HCT116 (cell line): ENCODE measurements at regions not wholly inside any gene's neighbourhood (a gene's known extent, or its start where the extent isn't known, plus 50 kb on each side); places are given as distances from the start of the nearest gene placed in this dataset.

Experiments used
- ATAC-seq: fragments of 200-7000 bp; cut with Tn5 transposase; 2 replicates; pipeline ENCODE4 v1.9.1; 2020; ENCODE audit warnings: mild to moderate bottlenecking, moderate library complexity
- BruUV-seq: library from RNA; stranded (reverse); fragments of 400-500 nt; replicated peaks from 2 replicates; lab custom pipeline; 2021; lab: Mats Ljungman, UMichigan
- CTCF ChIA-PET: fragments of 300-600 bp; sonication (Branson Sonifier 250); formaldehyde crosslinking; loops from one replicate; lab custom pipeline; 2021; ENCODE audit warnings: antibody characterized with exemption; lab: Charles Lee
- POLR2A ChIA-PET: fragments of 300-600, 350-600 bp; sonication (Branson Sonifier 250); formaldehyde crosslinking; loops from one replicate; lab custom pipeline; 2021; ENCODE audit warnings: antibody characterized with exemption; lab: Charles Lee
- RAD21 ChIA-PET, 2 experiments: fragments of 300-600 bp; sonication (Branson Sonifier 250); formaldehyde crosslinking; loops; one replicate each; lab custom pipeline; 2023; ENCODE audit warnings: low total read pairs in 2 of 2; ENCODE audit not compliant: uncharacterized antibody in 2 of 2, unreplicated experiment in 2 of 2, low non-redundant PET in 1 of 2; lab: Charles Lee
- DNase-seq: peaks from one replicate; pipeline ENCODE4 v3.0.0-alpha.2; 2010; ENCODE audit warnings: low read depth, low spot score
- H2AFZ ChIP-seq: fragments of 200-600 bp; shearing (Covaris generic), sonication (generic); 2 replicates; pipeline ENCODE4 v1.6.1; 2017; ENCODE audit warnings: low read depth, mixed run types, mixed read lengths, antibody characterized with exemption, low read length; ENCODE audit not compliant: poor library complexity, severe bottlenecking
- H3K27ac ChIP-seq: 2 replicates; pipeline ENCODE4 v1.5.1; 2012; ENCODE audit warnings: low read depth, low read length
- H3K27me3 ChIP-seq: fragments of 200-600 bp; sonication (generic); 2 replicates; pipeline ENCODE4 v1.6.1; 2016; ENCODE audit warnings: mixed run types, low read length, mixed read lengths; ENCODE audit not compliant: insufficient read depth
- H3K36me3 ChIP-seq, 2 experiments: fragments of 200-500 bp in 1 of 2; fragments of 200-600 bp in 1 of 2; sonication (Bioruptor generic) in 1 of 2; sonication (generic) in 1 of 2; 2 replicates each; pipeline versions ENCODE4 v1.5.1 to v1.6.1; 2014 to 2016; ENCODE audit warnings: low read length in 2 of 2, inconsistent platforms in 1 of 2, mixed read lengths in 1 of 2, mixed run types in 1 of 2; ENCODE audit not compliant: insufficient read depth in 2 of 2, control insufficient read depth in 1 of 2
- H3K4me1 ChIP-seq, 2 experiments: fragments of 200-600 bp in 1 of 2; sonication (generic) in 1 of 2; 2 replicates each; pipeline versions ENCODE4 v1.5.1 to v1.6.1; 2012 to 2017; ENCODE audit warnings: low read length in 2 of 2, inconsistent platforms in 1 of 2, mild to moderate bottlenecking in 1 of 2, mixed read lengths in 1 of 2, mixed run types in 1 of 2, moderate library complexity in 1 of 2; ENCODE audit not compliant: insufficient read depth in 2 of 2, control insufficient read depth in 1 of 2
- H3K4me2 ChIP-seq: fragments of 200-600 bp; sonication (generic); 2 replicates; pipeline ENCODE4 v1.6.1; 2017; ENCODE audit warnings: mixed run types, low read length, mixed read lengths
- H3K4me3 ChIP-seq, 2 experiments: fragments of 200-600 bp in 1 of 2; sonication (generic) in 1 of 2; replicated peaks in 1 of 2; 2 replicates each; pipeline ENCODE4 v1.5.1; 2011 to 2016; ENCODE audit warnings: low read length in 2 of 2, control low read depth in 1 of 2, low read depth in 1 of 2, mild to moderate bottlenecking in 1 of 2, mixed read lengths in 1 of 2, mixed run types in 1 of 2
- H3K79me2 ChIP-seq: fragments of 200-600 bp; sonication (generic); 2 replicates; pipeline ENCODE4 v1.6.1; 2017; ENCODE audit warnings: mild to moderate bottlenecking, mixed run types, low read length, moderate library complexity, mixed read lengths; ENCODE audit not compliant: insufficient read depth
- H3K9ac ChIP-seq: fragments of 200-600 bp; sonication (generic); 2 replicates; pipeline ENCODE4 v1.6.1; 2016; ENCODE audit warnings: low read length, mixed read lengths
- H3K9me2 ChIP-seq: fragments of 200-600 bp; sonication (generic), shearing (Covaris generic); 2 replicates; pipeline ENCODE4 v1.6.1; 2017; ENCODE audit warnings: mixed run types, mild to moderate bottlenecking, moderate library complexity; ENCODE audit not compliant: insufficient read depth
- H3K9me3 ChIP-seq, 2 experiments: fragments of 200-500 bp in 1 of 2; fragments of 200-600 bp in 1 of 2; sonication (Bioruptor generic) in 1 of 2; sonication (generic) in 1 of 2; 2 replicates each; pipeline ENCODE4 v1.6.1; 2014 to 2017; ENCODE audit warnings: low read length in 2 of 2, mixed read lengths in 2 of 2, inconsistent platforms in 1 of 2, low read depth in 1 of 2, mild to moderate bottlenecking in 1 of 2, mixed run types in 1 of 2, moderate library complexity in 1 of 2; ENCODE audit not compliant: control insufficient read depth in 1 of 2, insufficient read depth in 1 of 2
- H4K20me1 ChIP-seq: fragments of 200-600 bp; sonication (generic), shearing (Covaris generic); 2 replicates; pipeline ENCODE4 v1.6.1; 2017; ENCODE audit warnings: mixed run types, mild to moderate bottlenecking, moderate library complexity; ENCODE audit not compliant: insufficient read depth
- CBX3 ChIP-seq: IDR thresholded peaks from 2 replicates; pipeline ENCODE4 v1.6.1; 2012; ENCODE audit warnings: low read depth
- CEBPB ChIP-seq: IDR thresholded peaks from 2 replicates; pipeline ENCODE4 v1.6.1; 2012; ENCODE audit warnings: low read depth
- EGR1 ChIP-seq: IDR thresholded peaks from 2 replicates; pipeline ENCODE4 v1.6.1; 2012; ENCODE audit warnings: low read depth
- ELF1 ChIP-seq: IDR thresholded peaks from 2 replicates; pipeline ENCODE4 v1.6.1; 2012; ENCODE audit warnings: low read depth, borderline replicate concordance
- EZH2 ChIP-seq: fragments of 200-600 bp; sonication (generic); IDR thresholded peaks from 2 replicates; pipeline ENCODE4 v1.6.1; 2017; ENCODE audit warnings: antibody characterized with exemption, mixed run types
- EZH2phosphoT487 ChIP-seq: fragments of 200-600 bp; IDR thresholded peaks from 2 replicates; pipeline ENCODE4 v1.6.1; 2018; ENCODE audit warnings: antibody characterized with exemption, borderline replicate concordance
- POLR2A ChIP-seq: IDR thresholded peaks from 2 replicates; pipeline ENCODE4 v1.7.0; 2011; ENCODE audit warnings: borderline replicate concordance; ENCODE audit not compliant: insufficient read depth, insufficient read length; ENCODE audit errors: extremely low read depth
- POLR2AphosphoS5 ChIP-seq: IDR thresholded peaks from 2 replicates; pipeline ENCODE4 v1.6.1; 2011; ENCODE audit warnings: mild to moderate bottlenecking, low read depth, low read length, moderate library complexity
- RAD21 ChIP-seq: IDR thresholded peaks from 2 replicates; pipeline ENCODE4 v1.6.1; 2012; ENCODE audit warnings: low read depth, mild to moderate bottlenecking
- SIN3A ChIP-seq: IDR thresholded peaks from 2 replicates; pipeline ENCODE4 v1.6.1; 2012; ENCODE audit warnings: low read depth
- SP1 ChIP-seq: IDR thresholded peaks from 2 replicates; pipeline ENCODE4 v1.6.1; 2012; ENCODE audit warnings: low read depth
- TCF7L2 ChIP-seq: IDR thresholded peaks from 2 replicates; pipeline ENCODE4 v1.7.0; 2011; ENCODE audit warnings: borderline replicate concordance, inconsistent platforms; ENCODE audit not compliant: insufficient read depth, insufficient read length; ENCODE audit errors: extremely low read depth
- YY1 ChIP-seq: IDR thresholded peaks from 2 replicates; pipeline ENCODE4 v1.6.1; 2011; ENCODE audit warnings: low read length, low read depth, moderate library complexity, mild to moderate bottlenecking; ENCODE audit not compliant: insufficient replicate concordance; ENCODE audit errors: extremely low read depth
- ZFX ChIP-seq: fragments of 450-650 bp; IDR thresholded peaks from 2 replicates; pipeline ENCODE4 v1.6.1; 2017
- ZNF274 ChIP-seq: fragments of 200-500 bp; sonication (Bioruptor generic); IDR thresholded peaks from 2 replicates; pipeline ENCODE4 v1.6.1; 2014; ENCODE audit warnings: mild to moderate bottlenecking, low read depth, low read length, inconsistent platforms
- intact Hi-C: fragments of 100-400 bp; cut with micrococcal nuclease; formaldehyde crosslinking; loops from 2 replicates; pipeline ENCODE4 v1.10.0; 2022
- TF ChIP-seq, protein P1 (sequence below): IDR thresholded peaks from 2 replicates; pipeline ENCODE4 v1.6.1; 2012; ENCODE audit warnings: low read depth
- TF ChIP-seq, protein P2 (sequence below): IDR thresholded peaks from 2 replicates; pipeline ENCODE4 v1.6.1; 2012
- TF ChIP-seq, protein P3 (sequence below): IDR thresholded peaks from 2 replicates; pipeline ENCODE4 v1.6.1; 2011; ENCODE audit warnings: mild to moderate bottlenecking, low read length, moderate library complexity; ENCODE audit not compliant: insufficient replicate concordance; ENCODE audit errors: extremely low read depth
- TF ChIP-seq, protein P4 (sequence below): IDR thresholded peaks from 2 replicates; pipeline ENCODE4 v1.6.1; 2012

DNA sequence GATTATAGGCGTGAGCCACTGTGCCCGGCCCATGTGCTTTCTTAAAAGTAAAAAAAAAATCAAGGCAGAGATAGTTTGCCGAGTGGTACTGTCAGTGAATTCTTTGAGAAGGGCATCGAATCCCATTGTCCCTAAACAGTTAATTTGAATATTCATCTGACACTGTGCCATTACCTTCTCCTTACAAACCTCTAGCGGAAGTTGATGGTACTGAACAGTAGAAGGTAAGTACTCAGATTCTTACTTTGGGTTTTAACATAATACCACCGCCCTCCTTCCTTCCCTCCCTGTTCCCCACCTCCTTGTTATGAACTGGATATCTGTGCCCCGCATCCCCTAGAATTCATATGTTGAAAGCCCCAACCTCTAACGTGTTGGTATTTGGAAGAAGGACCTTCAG lies 58.2 kb upstream of the CLMP start (continued):
- TF ChIP-seq, protein P1, sequence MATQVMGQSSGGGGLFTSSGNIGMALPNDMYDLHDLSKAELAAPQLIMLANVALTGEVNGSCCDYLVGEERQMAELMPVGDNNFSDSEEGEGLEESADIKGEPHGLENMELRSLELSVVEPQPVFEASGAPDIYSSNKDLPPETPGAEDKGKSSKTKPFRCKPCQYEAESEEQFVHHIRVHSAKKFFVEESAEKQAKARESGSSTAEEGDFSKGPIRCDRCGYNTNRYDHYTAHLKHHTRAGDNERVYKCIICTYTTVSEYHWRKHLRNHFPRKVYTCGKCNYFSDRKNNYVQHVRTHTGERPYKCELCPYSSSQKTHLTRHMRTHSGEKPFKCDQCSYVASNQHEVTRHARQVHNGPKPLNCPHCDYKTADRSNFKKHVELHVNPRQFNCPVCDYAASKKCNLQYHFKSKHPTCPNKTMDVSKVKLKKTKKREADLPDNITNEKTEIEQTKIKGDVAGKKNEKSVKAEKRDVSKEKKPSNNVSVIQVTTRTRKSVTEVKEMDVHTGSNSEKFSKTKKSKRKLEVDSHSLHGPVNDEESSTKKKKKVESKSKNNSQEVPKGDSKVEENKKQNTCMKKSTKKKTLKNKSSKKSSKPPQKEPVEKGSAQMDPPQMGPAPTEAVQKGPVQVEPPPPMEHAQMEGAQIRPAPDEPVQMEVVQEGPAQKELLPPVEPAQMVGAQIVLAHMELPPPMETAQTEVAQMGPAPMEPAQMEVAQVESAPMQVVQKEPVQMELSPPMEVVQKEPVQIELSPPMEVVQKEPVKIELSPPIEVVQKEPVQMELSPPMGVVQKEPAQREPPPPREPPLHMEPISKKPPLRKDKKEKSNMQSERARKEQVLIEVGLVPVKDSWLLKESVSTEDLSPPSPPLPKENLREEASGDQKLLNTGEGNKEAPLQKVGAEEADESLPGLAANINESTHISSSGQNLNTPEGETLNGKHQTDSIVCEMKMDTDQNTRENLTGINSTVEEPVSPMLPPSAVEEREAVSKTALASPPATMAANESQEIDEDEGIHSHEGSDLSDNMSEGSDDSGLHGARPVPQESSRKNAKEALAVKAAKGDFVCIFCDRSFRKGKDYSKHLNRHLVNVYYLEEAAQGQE: no peak
- no peak for TF ChIP-seq EGR1
- no peak for TF ChIP-seq SP1
- no peak for TF ChIP-seq CBX3
- TF ChIP-seq, protein P2, sequence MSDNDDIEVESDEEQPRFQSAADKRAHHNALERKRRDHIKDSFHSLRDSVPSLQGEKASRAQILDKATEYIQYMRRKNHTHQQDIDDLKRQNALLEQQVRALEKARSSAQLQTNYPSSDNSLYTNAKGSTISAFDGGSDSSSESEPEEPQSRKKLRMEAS: no peak
- TF ChIP-seq ELF1: no peak

DNA sequence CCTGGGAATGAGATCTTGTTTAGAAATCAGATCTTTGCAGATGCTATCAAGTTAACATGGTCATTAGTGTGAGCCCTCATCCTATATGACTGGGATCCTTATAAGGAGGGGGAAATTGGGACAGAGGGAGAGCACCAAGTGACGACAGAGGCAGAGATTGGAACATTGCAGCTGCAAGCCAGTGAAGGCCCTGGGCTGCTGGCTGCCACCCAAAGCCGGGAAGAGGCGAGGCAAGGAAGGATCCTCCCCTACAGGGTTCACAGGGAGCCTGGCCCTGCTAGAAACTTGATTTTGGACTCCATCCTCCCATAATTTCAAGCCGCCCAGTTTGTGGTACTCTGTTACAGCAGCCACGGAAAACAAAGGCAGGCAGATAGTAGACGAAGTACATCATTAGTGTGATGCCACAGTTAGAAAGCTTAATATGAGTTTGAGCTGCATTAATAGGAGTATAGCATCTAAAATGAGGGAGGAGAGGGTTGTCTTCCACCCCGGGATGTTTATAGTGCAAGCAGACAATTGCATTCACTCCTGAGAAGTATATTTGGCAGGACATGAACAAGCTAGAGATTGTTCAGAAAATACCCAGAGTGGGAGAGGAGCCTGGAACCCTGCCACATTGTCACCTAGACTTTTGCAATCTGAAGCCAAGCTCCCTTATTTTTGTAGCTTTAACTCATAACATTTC lies 56.8 kb upstream of the CLMP start:
- intact Hi-C loops: no loop called here
- ChIA-PET CTCF (interaction anchor here (0.6 to 1.7 kb wide), 4 partner anchors 9 to 148 kb away, joined by 4 to 16 read pairs (median 6); no protein-coding TSS in a partner anchor), POLR2A (interaction anchor here (1.0 kb wide), 1 partner anchor 10 kb away, joined by 3 read pairs; no protein-coding TSS in a partner anchor), RAD21 (no interaction called here)
- ATAC-seq (no peak), DNase-seq (no peak)
- no peaks in the 10 kb centered on the region for H3K9me3 ChIP-seq
- no peak overlapping the region for H3K4me2 ChIP-seq
- TF ChIP-seq TCF7L2 (no peak), YY1 (no peak), POLR2A (no peak), CEBPB (no peak), POLR2AphosphoS5 (no peak), EZH2 (no peak), ZFX (no peak), EZH2phosphoT487 (no peak), SIN3A (no peak), ZNF274 (no peak), RAD21 (no peak)
- TF ChIP-seq, protein P3, sequence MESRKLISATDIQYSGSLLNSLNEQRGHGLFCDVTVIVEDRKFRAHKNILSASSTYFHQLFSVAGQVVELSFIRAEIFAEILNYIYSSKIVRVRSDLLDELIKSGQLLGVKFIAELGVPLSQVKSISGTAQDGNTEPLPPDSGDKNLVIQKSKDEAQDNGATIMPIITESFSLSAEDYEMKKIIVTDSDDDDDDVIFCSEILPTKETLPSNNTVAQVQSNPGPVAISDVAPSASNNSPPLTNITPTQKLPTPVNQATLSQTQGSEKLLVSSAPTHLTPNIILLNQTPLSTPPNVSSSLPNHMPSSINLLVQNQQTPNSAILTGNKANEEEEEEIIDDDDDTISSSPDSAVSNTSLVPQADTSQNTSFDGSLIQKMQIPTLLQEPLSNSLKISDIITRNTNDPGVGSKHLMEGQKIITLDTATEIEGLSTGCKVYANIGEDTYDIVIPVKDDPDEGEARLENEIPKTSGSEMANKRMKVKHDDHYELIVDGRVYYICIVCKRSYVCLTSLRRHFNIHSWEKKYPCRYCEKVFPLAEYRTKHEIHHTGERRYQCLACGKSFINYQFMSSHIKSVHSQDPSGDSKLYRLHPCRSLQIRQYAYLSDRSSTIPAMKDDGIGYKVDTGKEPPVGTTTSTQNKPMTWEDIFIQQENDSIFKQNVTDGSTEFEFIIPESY: no peak
- TF ChIP-seq, protein P4, sequence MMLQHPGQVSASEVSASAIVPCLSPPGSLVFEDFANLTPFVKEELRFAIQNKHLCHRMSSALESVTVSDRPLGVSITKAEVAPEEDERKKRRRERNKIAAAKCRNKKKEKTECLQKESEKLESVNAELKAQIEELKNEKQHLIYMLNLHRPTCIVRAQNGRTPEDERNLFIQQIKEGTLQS: no peak
- TF ChIP-seq, protein P2: no peak
- H4K20me1 ChIP-seq: no peaks in the 10 kb centered on the region
- H2AFZ ChIP-seq: no peak overlapping the region
- BruUV-seq: no TSS peak
- no peak overlapping the region for H3K4me3 ChIP-seq
- H3K9me2 ChIP-seq: no peaks in the 10 kb centered on the region
- H3K27ac ChIP-seq: no peak overlapping the region
- H3K9ac ChIP-seq: no peak overlapping the region
- no peaks in the 10 kb centered on the region for H3K27me3 ChIP-seq
- no peaks in the 10 kb centered on the region for H3K36me3 ChIP-seq
- peaks cover 0 to 13% of the 10 kb centered on the region in 2 experiments; a peak in 2 of 4 replicates for H3K4me1 ChIP-seq
- no peaks in the 10 kb centered on the region for H3K79me2 ChIP-seq
